Ovary (tissue), 3 donors: ENCODE measurements at regions not wholly inside any gene's neighbourhood (a gene's known extent, or its start where the extent isn't known, plus 50 kb on each side); places are given as distances from the start of the nearest gene placed in this dataset.

Experiments
- EP300 ChIP-seq: sonication (generic); formaldehyde crosslinking; IDR thresholded peaks from one replicate; pipeline ENCODE4 v1.6.1; 2017; ENCODE audit warnings: antibody characterized with exemption
- TF ChIP-seq, protein P1 (sequence below), 3 donors: fragments of 450-650 bp in 2 of 3; fragments of 200-600 bp in 1 of 3; IDR thresholded peaks; one replicate each; pipeline versions ENCODE4 v1.5.1 to v1.8.0; 2016 to 2022; ENCODE audit warnings: antibody characterized with exemption in 3 of 3, mild to moderate bottlenecking in 1 of 3
- donor health status: DM: no; HTN: no; CAD: no.

DNA sequence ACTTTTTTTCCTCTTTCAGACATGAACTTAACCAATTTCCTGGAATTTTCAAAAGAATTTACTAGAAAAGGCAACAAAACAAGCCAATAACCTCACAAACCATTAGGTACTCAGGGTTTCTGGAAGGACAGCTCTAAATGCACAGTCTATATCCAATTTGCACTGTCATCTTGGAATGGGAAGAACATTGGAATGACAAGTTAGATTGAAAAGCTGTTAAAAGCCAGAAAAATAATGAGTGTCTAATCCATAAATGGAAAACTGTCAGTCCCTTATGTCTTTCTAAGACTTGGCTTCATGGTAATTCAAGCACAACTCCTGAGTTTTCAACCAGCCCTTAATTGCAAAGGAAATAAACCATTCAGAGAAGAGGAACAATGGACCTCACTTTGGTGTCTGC lies 105.8 kb upstream of the NTRK2 start:
- TF ChIP-seq, protein P1, sequence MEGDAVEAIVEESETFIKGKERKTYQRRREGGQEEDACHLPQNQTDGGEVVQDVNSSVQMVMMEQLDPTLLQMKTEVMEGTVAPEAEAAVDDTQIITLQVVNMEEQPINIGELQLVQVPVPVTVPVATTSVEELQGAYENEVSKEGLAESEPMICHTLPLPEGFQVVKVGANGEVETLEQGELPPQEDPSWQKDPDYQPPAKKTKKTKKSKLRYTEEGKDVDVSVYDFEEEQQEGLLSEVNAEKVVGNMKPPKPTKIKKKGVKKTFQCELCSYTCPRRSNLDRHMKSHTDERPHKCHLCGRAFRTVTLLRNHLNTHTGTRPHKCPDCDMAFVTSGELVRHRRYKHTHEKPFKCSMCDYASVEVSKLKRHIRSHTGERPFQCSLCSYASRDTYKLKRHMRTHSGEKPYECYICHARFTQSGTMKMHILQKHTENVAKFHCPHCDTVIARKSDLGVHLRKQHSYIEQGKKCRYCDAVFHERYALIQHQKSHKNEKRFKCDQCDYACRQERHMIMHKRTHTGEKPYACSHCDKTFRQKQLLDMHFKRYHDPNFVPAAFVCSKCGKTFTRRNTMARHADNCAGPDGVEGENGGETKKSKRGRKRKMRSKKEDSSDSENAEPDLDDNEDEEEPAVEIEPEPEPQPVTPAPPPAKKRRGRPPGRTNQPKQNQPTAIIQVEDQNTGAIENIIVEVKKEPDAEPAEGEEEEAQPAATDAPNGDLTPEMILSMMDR (IDR thresholded peaks at IDR 0.05) = no peak
- TF ChIP-seq EP300 = no peak
